Hippocampal formation (tissue), 2 donors: ENCODE measurements at regions not wholly inside any gene's neighbourhood (a gene's known extent, or its start where the extent isn't known, plus 50 kb on each side); places are given as distances from the start of the nearest gene placed in this dataset.
"Not testable (repeated sequence)": the region's sequence is repeated elsewhere in the genome, so short reads cannot be mapped to it uniquely, and the experiment has no call there.

Experiments
- DNase-seq, 2 donors: peaks; one replicate each; lab custom pipeline; 2025; lab: John Stamatoyannopoulos, UW

DNA sequence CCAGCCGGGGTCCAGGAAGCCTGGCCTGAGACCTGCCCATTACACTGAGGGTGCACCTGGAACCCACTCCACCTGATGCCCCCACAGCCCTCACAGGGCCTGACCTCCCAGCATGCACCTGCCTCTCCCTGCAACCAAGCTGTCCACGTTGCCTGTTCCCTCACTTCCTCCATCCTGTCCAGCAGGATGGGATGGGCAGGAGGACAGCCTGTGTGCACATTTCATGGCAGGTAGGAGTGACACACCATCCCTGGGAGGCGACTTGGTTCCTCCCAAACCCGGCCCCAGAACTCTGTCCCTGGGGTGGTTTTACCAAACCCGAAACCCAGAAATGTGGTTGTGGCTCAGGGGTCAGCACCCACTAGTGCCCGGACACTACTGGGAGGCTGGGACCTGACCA lies 203.8 kb upstream of the ZNF519 start:
- not testable (repeated sequence) for DNase-seq

DNA sequence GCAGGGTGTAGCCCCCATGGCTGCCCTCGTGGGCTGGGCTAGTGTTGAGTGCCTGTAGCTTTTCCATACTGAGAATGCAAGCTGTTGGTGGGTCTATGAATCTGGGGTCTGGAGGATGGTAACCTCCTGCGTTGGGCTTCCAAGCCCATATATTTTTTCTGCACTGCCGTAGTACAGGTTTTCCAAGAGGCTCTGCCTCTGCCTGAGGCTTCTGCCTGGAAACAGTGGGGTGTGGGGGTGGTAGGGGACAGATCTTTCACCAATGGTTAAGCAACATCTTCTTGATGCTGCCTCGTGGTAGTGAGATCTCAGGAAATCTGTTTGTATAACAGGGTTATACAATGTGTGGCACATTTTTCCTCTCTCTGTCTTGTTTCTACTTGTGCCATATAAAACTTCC lies 189.0 kb upstream of the ZNF519 start:
- DNase-seq: peak in 1 of 2 donors; percentile 30

DNA sequence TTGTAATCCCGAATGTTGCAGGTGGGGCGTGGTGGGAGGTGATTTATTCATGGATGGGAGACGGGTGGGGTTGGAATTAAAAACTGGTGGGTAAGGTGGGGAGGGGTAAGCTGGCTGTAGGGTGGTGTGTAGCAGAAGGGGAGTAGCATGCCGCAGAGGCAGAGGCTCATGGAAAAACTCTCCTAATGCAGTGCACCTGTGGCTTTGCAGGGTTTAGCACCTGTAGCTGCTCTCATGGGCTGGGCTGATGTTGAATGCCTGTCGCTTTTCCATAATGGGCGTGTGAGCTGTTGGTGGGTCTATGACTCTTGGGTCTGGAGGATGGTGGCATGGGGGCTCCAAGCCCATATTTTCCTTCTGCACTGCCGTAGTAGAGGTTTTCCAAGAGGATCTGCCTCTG lies 169.0 kb upstream of the ZNF519 start:
- not testable (repeated sequence) for DNase-seq

DNA sequence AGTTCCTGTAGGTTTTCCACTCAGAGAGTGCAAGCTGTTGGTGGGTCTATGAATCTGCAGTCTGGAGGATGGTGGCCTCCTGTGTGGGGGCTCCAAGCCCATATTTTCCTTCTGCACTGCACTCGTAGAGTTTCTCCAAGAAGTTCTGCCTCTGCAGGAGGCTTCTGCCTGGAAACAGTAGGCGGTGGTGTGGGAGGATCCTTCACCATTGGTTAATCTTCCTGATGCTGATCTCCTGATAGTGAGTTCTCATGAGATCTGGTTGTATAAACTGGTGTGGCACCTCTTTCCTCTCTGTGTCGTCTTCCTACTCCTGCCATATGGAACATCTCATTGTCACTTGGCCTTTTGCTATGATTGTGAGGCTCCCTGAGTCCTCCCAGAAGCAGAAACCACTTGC lies 162.8 kb upstream of the ZNF519 start:
- not testable (repeated sequence) for DNase-seq

DNA sequence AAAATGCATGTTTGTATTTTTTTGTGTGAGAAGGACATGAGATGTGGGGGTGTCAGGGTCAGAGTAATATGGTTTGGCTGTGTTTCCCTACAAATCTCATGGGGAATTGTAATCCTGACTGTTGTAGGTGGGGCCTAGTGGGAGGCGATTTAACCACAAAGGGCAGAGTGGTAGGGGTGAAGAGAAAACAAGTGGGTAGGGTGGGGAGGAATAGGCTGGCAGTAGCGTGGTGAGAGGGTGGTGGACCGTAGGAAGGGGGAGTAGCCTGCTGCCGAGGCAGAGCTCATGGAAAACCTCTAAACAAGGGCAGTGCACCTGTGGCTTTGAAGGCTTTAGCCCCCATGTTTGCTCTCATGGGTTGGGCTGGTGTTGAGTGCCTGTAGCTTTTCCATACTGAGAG lies 152.8 kb upstream of the ZNF519 start:
- DNase-seq: no peak

DNA sequence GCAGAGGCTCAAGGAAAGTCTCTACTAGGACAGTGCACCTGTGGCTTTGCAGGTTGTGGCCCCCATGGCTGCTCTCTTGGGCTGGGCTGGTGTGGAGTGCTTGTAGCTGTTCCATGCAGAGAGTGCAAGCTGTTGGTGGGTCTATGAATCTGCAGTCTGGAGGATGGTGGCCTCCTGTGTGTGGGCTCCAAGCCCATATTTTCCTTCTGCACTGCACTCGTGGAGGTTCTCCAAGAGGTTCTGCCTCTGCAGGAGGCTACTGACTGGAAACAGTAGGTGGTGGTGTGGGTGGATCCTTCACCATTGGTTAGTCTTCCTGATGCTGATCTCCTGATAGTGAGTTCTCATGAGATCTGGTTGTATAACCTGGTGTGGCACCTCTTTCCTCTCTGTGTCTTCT lies 143.2 kb upstream of the ZNF519 start:
- not testable (repeated sequence) for DNase-seq

DNA sequence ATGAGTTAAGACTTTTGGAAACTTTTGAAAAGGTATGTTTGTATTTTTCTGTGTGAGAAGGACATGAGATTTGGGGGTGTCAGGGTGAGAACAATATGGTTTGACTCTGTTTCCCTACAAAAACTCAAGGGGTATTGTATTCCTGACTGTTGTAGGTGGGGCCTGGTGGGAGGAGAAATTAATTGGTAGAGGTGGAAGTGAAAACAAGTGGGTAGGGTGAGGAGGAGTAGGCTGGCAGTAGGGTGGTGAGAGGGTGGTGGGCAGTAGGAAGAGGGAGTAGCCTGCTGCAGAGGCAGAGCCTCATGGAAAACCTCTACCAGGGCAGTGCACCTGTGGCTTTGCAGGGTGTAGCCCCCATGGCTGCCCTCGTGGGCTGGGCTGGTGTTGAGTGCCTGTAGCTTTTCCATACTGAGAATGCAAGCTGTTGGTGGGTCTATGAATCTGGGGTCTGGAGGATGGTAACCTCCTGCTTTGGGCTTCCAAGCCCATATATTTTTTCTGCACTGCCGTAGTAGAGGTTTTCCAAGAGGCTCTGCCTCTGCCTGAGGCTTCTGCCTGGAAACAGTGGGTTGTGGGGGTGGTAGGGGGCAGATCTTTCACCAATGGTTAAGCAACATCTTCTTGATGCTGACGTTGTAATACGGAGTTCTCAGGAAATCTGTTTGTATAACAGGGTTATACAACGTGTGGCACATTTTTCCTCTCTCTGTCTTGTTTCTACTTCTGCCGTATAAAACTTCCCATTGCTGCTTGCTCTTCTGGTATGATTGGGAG lies 133.6 kb upstream of the ZNF519 start:
- not testable (repeated sequence) for DNase-seq

DNA sequence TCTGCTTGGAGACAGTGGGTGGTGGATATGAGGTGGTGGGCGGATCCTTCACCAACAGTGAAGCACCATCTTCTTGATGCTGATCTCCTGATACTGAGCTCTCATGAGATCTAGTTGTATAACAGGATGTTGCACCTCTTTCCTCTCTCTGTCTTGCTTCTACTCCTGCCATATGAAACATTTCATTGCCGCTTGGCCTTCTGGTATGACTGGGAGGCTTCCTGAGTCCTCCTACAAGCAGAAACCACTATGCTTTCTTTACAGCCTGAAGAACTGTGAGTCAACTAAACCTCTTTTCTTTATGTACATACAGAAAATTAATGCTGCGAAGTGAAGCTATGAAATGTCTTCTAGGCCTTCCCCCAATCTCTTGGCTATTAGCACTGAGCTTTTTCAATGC lies 130.6 kb upstream of the ZNF519 start:
- not testable (repeated sequence) for DNase-seq

DNA sequence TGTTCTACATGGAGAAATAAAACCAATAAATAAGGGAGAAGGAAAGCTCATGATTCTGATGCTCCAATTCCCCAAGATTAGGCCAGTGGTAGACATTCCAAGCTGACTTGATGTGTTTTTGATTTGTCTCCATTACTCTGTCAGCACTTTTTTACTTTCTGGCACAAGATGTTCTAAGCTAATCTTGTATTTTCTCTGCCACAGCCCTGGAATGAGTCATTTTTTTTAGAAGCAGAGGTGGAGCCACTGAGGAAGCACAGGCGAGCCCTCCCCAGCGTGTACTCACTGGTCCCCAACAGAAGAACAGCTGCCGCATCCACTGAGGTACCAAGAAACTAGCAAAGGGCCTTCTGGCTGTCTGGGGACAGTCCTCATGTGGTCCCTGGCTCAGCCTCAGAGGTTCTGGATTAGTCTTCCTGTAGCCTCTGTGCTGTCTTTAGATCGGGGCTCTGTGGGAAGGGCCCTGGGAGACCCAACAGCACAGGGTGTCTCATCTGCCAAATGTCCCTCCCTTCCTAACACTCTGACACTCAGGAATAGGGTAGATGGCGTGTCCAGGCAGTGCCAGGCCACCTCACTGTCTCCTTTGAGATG lies 117.9 kb upstream of the ZNF519 start:
- not testable (repeated sequence) for DNase-seq

DNA sequence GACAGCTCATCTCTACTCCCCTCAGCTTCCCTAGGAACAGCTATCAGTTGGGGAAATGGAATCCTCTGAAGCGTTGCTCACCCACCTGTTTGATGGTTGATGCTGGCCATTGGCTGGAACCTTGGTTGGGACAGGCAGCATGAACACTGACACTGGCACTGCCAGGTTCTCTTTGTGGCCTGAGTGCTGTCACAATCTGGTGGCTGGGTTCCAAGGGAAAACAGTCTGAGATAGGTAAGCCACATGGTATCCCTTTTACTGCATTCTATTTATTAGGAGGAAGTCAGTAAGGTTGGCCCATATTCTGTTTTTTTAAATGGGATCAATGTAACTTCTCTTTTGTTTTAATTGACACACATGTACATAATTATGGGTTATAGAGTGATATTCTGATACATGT lies 107.0 kb upstream of the ZNF519 start:
- DNase-seq: not testable (repeated sequence)

DNA sequence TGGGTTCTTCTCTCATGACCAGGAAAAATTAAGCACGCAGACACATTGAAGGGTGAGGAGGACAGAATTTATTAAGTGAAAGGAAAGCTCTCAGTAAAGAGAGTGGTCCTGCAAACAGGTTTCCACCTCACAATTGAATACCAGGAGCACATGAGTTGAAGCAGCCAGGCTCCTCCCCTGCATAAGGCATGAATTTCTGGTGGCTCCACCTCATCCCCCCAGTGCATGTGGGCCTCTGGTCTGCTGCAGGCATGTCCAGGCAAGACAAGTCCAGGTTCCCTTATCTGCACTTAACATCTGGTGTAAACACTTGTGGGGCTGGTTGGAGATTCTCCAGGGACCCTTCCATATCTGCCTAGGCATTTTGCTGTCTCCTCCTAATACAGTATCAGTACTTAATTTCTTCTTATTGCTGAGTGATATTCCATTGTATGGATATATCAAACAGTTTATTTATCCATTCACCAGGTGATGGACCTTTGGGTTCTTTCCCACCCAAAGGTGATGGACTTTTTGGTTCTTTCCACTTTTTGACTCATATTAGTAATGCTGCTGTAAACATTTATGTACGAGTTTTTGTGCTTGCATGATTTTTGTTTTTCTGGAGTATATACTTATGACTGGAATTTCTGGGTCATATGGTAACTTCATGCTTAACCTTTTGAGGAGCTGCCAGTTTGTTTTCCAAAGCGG lies 104.3 kb upstream of the ZNF519 start:
- DNase-seq: not testable (repeated sequence)

DNA sequence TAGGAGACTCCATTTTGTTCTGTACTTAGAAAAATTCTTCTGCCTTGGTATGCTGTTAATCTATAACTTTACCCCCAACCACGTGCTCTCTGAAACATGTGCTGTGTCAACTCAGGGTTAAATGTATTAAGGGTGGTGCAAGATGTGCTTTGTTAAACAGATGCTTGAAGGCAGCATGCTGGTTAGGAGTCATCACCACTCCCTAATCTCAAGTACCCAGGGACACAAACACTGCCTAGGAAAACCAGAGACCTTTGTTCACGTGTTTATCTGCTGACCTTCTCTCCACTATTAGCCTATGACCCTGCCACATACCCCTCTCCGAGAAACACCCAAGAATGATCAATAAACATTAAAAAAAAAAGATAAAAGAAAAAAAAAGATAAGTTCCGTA lies 93.0 kb upstream of the ZNF519 start:
- DNase-seq: not testable (repeated sequence)

DNA sequence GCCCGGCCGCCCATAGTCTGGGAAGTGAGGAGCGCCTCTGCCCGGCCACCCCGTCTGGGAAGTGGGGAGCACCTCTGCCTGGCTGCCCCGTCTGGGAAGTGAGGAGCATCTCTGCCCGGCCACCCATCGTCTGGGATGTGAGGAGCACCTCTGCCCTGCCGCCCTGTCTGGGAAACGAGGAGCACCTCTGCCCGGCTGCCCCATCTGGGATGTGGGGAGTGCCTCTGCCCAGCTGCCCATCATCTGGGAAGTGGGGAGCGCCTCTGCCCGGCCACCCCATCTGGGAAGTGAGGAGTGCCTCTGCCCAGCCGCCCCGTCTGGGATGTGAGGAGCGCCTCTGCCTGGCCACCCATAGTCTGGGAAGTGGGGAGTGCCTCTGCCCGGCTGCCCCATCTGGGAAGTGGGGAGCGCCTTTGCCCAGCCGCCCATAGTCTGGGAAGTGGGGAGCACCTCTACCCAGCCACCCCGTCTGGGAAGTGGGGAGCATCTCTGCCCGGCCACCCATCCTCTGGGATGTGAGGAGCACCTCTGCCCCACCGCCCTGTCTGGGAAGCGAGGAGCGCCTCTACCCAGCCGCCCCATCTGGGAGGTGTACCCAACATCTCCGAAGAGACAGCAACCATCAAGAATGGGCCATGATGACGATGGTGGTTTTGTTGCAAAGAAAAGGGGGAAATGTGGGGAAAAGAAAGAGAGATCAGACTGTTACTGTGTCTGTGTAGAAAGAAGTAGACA lies 92.5 kb upstream of the ZNF519 start:
- DNase-seq: not testable (repeated sequence)

DNA sequence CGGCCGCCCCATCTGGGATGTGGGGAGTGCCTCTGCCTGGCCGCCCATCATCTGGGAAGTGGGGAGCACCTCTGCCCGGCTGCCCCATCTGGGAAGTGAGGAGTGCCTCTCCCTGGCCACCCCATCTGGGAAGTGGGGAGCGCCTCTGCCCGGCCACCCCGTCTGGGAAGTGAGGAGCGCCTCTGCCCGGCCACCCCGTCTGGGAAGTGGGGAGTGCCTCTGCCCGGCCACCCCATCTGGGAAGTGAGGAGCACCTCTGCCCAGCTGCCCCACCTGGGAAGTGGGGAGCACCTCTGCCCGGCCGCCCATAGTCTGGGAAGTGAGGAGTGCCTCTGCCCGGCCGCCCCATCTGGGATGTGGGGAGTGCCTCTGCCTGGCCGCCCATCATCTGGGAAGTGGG lies 91.7 kb upstream of the ZNF519 start:
- not testable (repeated sequence) for DNase-seq

DNA sequence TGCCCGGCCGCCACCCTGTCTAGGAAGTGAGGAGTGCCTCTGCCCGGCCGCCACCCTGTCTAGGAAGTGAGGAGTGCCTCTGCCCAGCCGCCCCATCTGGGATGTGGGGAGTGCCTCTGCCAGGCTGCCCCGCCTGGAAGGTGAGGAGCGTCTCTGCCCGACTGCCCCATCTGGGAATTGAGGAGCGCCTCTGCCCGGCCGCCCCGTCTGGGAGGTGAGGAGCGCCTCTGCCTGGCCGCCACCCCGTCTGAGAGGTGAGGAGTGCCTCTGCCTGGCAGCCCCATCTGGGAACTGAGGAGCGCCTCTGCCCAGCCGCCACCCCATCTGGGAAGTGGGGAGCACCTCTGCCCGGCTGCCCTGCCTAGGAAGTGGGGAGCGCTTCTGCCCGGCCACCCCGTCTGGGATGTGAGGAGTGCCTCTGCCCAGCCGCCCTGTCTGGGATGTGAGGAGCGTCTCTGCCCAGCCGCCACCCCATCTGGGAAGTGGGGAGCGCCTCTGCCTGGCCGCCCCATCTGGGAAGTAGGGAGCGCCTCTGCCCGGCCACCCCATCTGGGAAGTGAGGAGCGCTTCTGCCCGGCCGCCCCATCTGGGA lies 91.1 kb upstream of the ZNF519 start:
- DNase-seq: not testable (repeated sequence)

DNA sequence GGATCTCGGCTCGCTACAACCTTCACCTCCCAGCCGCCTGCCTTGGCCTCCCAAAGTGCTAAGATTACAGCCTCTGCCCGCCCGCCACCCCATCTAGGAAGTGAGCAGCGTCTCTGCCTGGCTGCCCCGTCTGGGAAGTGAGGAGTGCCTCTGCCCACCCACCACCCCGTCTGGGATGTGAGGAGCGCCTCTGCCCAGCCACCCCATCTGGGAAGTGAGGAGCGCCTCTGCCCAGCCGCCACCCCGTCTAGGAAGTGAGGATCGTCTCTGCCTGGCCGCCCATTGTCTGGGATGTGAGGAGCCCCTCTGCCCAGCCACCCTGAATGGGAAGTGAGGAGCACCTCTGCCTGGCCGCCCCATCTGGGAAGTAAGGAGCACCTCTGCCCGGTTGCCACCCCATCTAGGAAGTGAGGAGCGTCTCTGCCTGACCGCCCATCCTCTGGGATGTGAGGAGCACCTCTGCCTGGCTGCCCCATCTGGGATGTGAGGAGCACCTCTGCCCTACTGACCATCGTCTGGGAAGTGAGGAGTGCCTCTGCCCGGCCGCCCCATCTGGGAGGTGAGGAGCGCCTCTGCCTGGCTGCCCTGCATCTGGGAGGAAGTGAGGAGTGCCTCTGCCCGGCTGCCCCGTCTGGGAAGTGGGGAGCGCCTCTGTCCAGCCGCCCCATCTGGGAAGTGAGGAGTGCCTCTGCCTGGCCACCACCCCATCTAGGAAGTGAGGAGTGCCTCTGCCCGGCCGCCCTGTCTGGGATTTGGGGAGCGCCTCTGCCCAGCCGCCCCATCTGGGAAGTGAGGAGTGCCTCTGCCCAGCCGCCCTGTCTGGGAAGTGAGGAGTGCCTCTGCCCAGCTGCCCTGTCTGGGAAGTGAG lies 90.4 kb upstream of the ZNF519 start:
- not testable (repeated sequence) for DNase-seq

DNA sequence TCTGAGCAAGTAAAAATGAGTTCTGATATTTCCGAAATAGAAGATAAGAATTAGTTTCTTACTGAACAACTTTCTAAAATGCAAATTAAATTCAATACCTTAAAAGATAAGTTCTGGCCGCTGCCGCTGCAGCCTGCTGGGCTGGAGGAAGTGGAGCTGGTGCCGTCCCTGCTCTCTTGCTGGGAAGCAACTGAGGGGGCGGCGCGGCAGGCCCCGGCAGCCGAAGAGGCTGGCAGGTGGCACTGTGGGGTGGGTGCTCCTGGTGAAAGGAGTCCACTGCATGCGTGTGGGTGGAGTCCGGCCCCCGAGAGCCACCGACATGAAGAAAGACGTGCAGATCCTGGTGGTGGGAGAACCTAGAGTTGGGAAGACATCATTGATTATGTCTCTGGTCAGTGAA lies 89.5 kb upstream of the ZNF519 start:
- no peak for DNase-seq

DNA sequence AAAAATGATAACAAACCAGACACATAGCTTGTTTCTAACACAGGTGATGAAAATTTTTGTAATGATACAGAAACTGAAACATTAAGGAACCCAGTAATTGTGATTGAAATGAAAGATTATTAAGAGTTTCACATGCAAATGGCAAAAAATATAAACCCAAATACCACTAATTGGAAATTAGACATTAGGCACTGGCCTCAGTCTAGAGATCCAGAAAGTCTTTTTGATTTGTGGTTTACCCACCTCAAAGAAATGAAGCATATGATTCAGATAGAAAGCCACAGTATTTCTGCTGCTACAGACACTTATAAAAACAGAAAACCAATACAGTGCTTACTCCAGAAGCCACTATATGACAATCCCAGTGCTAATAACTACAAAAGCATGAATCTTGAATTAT lies 83.7 kb upstream of the ZNF519 start:
- DNase-seq: not testable (repeated sequence)

DNA sequence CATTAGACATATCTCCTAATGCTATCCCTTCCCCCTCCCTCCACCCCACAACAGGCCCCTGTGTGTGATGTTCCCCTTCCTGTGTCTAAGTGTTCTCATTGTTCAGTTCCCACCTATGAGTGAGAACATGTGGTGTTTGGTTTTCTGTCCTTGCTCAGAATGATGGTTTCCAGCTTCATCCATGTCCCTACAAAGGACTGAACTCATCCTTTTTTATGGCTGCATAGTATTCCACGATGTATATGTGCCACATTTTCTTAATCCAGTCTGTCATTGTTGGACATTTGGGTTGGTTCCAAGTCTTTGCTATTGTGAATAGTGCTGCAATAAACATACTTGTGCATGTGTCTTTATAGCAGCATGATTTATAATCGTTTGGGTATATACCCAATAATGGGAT lies 71.2 kb upstream of the ZNF519 start:
- DNase-seq: not testable (repeated sequence)

DNA sequence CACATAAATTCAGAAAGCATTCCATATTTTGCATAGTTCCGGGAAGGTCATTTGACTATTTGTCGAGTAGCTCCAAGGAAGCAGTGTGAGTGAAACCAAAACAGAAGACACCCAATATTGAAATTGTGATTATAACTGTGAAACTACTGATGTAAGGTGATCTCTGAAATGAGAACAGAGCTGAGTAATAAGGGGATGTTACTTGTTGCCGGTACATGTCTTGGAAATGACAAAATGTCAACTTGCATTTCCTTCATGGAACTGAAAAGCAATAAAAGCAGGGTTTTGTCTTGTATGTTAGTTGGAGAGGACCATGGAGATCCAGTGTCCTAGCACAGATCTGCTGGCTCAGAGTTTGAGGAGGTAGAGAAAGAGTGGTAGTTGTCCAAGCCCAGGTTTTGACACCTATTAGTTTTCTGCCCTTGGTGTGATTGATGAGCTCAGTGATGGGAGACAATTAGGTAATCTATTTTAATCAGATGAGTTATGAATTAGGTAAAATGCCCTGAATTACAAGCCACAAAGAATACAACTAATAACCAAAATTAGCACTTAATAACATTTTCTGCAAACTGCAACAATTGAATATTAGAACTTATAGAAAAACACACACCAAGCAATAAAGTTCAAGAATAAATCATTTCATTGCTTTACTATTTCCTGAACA lies 58.7 kb upstream of the ZNF519 start:
- DNase-seq: not testable (repeated sequence)
